Occipital lobe (tissue), 1 donor: ENCODE measurements at regions not wholly inside any gene's neighbourhood (a gene's known extent, or its start where the extent isn't known, plus 50 kb on each side); places are given as distances from the start of the nearest gene placed in this dataset.
"Not testable (repeated sequence)": the region's sequence is repeated elsewhere in the genome, so short reads cannot be mapped to it uniquely, and the experiment has no call there.

Source experiments
- DNase-seq: peaks from one replicate; lab custom pipeline; 2025; lab: John Stamatoyannopoulos, UW

DNA sequence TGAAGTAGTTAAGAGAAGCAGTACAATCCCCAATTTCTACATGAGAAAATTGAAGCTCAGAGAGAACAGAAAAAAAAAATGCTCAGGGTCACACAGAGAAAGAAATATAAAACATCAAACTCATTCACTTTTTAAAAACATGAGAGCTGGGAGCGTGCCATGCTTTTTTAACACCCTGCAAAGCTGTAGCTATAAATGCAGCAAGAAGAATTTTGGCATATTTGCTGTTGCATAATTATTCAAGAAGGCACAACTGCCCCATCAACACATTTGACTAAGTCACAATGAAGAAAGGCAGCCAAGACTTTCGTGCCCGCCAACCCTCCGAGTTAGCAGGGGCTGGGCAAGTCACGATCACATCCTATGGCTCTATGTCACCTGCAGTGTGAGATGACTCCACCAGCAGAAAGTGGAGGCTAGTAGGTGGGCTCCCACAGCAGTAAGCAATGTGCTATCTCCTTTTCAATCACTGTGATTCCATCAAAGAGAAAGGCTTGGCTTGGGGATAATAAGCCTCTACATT lies 214.8 kb downstream of the DHX15 start:
- DNase-seq, result no peak

DNA sequence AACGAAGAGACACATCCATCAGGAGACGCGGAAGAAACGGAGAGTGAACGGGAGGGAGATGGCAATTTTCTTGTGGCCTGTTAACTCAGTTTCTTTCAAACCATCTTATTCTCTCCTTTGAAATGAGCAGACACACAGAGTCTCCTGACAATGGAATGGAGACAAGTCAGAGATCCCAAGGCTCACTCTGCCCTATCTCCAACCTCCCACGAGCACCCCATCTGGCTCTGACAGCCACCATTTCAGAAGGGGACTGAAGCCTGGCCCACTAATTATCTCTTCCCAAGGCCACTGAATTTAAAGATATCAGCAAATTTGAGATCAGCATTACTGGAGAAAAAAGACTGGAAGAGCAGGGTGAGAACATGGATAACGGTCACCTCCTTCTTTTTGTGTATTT lies 215.6 kb downstream of the DHX15 start:
- DNase-seq, result no peak

- no peak for DNase-seq
Observed at GRCh38 chr4:24364852-24365251, 219.5 kb downstream of the DHX15 start.

GRCh38 chr4:24364249-24364648 lies 220.1 kb downstream of the DHX15 start:
- DNase-seq, result no peak

GRCh38 chr4:24363751-24364150 lies 220.6 kb downstream of the DHX15 start:
- no peak for DNase-seq

GRCh38 chr4:24352112-24352511 lies 232.2 kb downstream of the DHX15 start:
- DNase-seq, result no peak

DNA sequence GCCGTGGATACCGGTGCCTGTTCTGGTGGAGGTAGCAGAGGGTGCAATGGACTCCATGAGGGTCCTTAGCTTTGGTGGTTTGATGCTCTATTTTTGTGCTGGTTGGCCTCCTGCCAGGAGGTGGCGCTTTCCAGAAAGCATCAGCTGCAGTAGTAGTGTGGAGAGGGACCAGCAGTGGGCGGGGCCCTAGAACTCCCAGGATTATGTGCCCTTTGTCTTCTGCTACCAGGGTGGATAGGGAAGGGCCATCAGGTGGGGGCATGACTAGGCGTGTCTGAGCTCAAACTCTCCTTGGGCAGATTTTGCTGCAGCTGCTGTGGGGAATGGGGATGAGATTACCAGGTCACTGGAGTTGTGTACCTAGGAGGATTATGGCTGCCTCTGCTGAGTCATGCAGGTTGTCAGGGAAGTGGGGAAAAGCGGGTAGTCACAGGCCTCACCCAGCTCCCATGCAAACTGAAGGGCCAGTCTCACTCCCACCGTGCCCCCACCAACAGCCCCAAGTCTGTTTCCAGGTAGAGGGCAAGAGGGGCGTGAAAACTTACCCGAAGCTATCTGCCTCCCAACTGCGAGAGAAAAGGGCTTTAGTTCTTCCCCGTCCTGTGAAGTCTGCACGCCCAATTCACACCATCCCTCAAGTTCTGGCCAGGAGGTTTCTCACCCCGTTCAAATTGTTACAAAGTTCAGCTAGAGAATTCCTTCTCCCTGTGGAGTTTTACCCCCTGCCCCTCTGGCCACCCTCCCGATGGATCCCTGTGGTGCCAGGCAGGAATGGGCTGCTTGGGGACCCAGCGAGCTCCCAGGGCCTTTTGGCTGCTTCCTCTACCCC lies 235.0 kb downstream of the DHX15 start:
- not testable (repeated sequence) for DNase-seq

GRCh38 chr4:24339260-24339659 lies 245.1 kb downstream of the DHX15 start:
- DNase-seq, result no peak

DNA sequence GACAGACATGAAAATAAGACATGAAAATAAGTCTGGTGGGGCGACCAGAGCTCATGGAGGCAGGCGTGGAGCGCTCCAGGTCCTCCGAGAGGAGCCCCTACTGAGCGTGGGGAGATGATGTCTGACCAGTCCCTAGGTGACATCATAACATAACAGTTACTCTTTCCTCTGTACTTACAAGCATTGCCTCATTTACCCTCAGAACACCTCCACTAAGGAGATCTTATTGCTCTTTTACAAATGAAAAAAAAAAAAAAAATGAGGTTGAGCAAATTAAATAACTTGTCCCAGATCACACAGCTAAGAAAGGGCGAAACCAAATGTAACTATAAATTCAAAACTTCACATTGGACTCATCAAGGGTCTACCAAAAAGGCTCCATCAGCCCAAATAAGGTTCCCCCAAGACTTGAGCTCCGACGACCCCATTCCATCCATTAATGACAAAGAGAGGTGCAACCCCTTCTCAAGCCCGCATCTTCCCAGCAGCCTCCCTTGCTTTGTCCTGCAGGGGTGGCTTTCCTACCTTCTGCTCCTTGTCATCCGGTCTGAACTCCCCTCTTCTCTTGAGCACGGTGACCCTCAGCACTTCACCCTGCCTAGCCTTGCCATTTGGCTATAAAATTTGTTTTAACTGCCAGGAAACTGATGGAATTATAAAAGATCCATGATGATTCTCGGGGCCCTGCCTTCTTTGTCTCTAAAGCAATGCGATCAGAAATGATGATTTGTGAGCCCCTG lies 246.7 kb downstream of the DHX15 start:
- no peak for DNase-seq

- no peak for DNase-seq
Observed at GRCh38 chr4:24335616-24336015, 248.7 kb downstream of the DHX15 start.

DNA sequence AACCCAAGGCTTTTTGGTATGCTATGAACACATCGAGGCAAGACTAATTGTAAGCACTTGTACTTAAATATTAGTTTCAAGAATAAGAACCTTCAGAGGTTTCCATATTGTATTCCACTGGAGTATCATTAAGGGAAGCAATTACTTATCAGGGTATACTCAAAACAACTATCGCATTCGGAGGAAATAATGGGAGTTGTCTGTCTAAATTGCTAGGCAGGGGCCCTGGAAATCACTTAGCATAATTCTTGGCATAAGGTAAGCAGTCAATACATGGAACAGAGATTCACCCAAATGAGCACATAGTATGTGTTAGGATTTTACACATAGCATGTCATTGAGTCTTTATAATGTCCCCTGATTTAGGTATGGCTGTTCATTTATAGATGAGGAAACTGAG lies 249.4 kb downstream of the DHX15 start:
- DNase-seq, result no peak

DNA sequence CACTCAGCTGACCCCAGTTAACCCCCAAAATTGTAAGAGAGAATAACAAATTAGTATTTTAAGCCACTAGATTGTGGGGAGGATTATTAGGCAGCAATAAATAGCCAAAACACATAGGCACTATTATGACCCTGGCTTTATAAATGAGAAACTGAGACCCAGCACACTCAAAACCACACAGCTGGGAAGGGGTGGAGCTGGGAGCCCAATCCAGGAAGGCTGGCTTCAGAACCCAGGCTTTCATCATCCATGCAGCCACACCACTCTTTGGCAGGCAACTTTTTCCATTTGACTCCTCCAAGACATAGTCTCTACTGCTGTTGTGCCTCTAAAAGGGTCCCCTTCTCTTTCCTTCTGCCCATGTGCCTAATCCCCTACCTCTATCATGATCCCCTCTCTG lies 253.8 kb downstream of the DHX15 start:
- DNase-seq, result no peak

DNA sequence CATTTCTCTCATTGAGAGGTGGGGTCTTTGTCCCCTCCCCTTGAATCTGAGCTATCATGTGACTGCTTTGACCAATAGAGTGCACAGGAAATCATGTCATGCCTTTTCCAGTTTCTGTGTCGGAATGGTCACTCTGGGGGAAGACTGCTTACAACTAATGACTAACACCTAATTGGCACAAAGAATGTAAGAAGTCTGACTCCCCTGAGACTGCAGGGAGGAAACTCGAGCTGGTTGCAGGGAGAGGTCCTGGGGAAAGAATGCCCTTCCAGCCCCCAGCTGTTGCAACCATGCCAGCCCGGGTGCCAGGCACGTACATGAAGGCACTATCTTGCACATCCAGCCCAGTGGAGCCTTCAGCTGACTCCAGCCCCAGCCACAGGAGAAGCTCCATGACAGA lies 254.2 kb downstream of the DHX15 start:
- no peak for DNase-seq

- DNase-seq, result no peak
Observed at GRCh38 chr4:24328711-24329110, 255.6 kb downstream of the DHX15 start.

GRCh38 chr4:24328310-24328709 lies 256.0 kb downstream of the DHX15 start:
- no peak for DNase-seq

GRCh38 chr4:24322995-24323394 lies 261.4 kb downstream of the DHX15 start:
- no peak for DNase-seq

DNA sequence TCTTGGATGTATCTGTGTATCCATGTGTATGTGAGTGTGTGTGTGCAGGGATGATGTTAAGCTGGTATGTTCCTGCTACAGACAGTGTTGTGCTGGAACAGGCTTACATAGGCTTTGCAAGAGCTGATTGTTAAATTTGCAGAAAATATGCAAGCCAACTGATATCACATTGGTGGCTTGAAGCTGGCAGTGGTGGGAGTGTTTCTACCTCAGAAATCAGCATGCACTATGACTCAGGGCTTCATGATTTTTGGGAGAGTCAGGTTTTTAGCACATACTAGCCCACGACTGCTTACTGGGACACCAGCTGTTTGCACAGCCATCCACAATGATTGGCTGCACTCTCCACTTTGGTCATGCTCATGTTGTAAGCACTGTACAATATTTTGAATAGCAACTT lies 261.8 kb downstream of the DHX15 start:
- peak; percentile 62 for DNase-seq

DNA sequence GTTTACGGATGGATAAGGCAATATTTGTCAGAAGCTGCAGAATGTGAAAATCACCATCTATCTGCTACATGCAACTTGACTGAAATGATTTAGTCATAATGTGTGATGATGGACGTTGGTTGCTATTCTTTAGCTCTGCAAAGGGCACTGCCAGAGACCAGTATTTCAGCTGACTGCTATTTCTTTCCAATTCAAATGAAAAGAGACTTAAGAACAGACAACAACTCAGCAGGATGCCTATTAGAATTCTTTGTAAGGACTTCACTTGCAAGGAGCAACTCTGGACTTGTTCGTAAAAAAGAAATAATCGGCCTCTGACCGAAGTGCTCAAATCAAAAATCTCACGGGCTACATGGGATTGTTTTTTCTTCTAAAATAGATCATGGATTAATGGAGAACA lies 262.7 kb downstream of the DHX15 start:
- no peak for DNase-seq

- no peak for DNase-seq
Observed at GRCh38 chr4:24321131-24321530, 263.2 kb downstream of the DHX15 start.

DNA sequence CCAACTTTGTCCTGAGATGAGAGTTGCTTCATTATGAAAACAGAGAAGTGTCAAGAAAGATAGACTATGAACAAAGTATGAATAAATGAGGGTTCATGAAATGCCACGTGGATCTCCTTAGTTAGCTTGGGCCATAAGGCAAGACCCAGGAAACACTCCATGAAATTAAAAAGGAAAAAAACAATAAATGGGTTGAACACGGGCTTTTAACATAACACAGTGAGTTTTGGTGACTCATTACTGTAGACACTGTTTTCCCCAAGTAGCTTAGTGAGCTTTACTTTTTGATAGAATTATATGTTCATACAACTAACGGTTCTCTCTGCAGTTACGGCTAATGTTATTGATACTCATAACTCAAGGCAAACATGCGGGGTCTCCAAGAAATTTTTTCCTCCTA lies 265.0 kb downstream of the DHX15 start:
- no peak for DNase-seq

DNA sequence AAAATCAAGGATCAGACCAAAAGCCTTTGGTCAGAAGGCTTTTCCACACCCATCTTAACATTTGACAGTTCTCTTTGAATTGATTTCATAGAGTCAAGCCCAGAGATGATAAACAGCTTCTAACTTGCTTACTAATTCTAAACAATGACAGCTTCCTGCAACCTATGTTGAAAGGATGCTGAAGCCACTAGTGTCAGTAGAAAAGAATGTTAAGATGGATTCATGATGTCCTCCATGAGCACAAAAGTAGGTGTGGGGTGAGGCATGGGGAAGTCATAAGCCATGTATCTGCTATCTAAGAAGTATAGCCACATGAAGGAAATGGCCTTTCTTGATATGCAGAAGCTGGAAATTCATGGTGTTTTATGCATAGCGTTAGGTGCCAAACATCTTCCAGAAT lies 269.3 kb downstream of the DHX15 start:
- DNase-seq, result no peak

- no peak for DNase-seq
Observed at GRCh38 chr4:24312261-24312913, 272.0 kb downstream of the DHX15 start.
